ENCODE measurements at regions not wholly inside any gene's neighbourhood (a gene's known extent, or its start where the extent isn't known, plus 50 kb on each side); places are given as distances from the start of the nearest gene placed in this dataset.

DNA sequence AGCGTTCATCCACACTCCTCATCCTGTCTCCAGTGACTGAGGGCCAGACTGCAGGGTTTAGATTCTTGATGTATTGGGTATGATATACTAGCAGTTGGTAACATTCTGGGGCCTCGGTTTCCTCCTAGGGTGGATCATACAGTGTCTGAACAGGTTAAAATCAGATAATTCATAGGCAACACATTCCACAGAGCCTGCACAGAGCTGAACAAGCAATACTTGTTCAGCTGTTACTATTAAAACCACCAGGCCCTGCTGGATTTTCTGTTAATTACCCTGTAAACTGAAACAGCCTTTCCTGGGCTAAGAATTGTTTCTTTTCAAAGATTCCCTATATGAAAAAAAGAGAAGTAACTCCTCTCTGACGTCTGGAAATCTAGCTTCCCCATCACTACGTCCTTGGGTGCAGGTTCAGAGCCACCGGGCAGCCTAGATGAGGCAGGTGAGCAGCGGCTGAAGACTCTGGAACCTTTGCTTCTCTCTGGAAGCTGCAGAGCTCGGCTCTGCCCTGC lies 1313.5 kb upstream of the WWC1 start:
- DNase-seq (no peak), ATAC-seq (no peak)
- no peak for TF ChIP-seq CTCF (IDR thresholded peaks at IDR 0.05)
- H3K9me3 ChIP-seq: no peaks in the 10 kb centered on the region
- no peak overlapping the region for H3K27ac ChIP-seq
- H3K4me1 ChIP-seq: no peaks in the 10 kb centered on the region
- H3K27me3 ChIP-seq: peaks cover 12% of the 10 kb centered on the region
- H3K4me3 ChIP-seq: peak overlapping the region; percentile 36
- intact Hi-C loops (cut with DNase I): no loop called here
- no peaks in the 10 kb centered on the region for H3K36me3 ChIP-seq

DNA sequence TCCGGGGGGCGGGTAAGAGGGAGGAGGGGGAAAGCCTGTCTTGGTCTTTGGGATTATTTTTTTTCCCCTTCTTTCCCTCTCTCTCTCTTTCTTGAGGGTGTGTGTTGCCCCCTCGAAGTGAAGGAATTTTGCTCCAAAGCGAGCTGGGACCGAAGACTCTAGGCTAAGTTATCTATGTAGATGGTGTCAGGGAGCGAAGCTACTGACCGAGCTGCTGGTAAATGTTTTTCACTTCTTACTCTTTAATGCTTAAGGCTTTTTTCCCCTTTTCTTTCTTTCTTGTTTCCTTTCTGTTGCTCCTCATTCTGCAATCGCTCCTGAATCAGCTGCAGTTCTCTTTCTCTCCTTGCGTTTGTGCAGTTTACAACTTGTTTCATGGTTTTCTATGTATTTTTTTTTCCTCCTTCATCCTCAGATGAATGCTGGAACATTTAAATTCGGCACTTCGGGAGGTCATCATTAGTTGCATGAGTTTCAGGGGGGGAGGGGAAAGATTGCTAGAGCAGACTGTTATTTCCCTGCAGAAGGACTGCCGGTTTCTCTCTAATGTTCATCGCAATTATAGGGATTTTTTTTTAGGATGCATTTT lies 1312.0 kb upstream of the WWC1 start:
- Histone ChIP-seq H3K27me3 (peaks cover 12% of the 10 kb centered on the region), H3K9me3 (no peaks in the 10 kb centered on the region), H3K4me1 (no peaks in the 10 kb centered on the region), H3K27ac (no peak overlapping the region), H3K4me3 (peak overlapping the region; percentile 36), H3K36me3 (no peaks in the 10 kb centered on the region)
- TF ChIP-seq CTCF (IDR thresholded peaks at IDR 0.05): no peak
- DNase-seq: no peak
- intact Hi-C loops (cut with DNase I): no loop called here
- no peak for ATAC-seq

DNA sequence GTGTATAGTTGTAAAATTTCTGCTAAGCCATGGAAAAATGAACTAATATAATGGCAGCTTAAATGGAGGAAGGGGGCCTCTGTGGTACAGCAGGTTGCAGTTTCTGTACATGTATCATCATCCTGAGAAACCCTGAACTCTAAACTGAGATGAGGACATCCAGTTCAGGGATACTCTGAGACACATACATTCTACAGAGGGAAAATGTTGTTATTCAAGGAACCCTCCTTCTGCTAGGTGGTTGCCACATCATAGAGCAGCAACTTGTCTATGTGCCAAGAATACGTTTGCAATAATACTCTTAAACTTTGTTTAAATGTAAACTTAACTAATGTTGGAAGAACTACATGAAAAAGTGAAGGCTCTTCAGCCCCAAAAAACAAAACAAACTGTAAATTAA lies 1310.8 kb upstream of the WWC1 start:
- H3K4me1 ChIP-seq: no peaks in the 10 kb centered on the region
- no peak for DNase-seq
- no peak overlapping the region for H3K4me3 ChIP-seq
- H3K36me3 ChIP-seq: no peaks in the 10 kb centered on the region
- H3K27ac ChIP-seq: no peak overlapping the region
- no peak for TF ChIP-seq CTCF (IDR thresholded peaks at IDR 0.05)
- ATAC-seq: no peak
- H3K9me3 ChIP-seq: no peaks in the 10 kb centered on the region
- intact Hi-C loops (cut with DNase I): no loop called here
- H3K27me3 ChIP-seq: peaks cover 12% of the 10 kb centered on the region

GRCh38 chr5:166982226-166982625 lies 1309.2 kb upstream of the WWC1 start:
- no peak for DNase-seq
- no peak for TF ChIP-seq CTCF (IDR thresholded peaks at IDR 0.05)
- ATAC-seq: no peak
- H3K9me3 ChIP-seq: no peaks in the 10 kb centered on the region
- no peak overlapping the region for H3K4me3 ChIP-seq
- H3K27me3 ChIP-seq: peaks cover 12% of the 10 kb centered on the region
- no peaks in the 10 kb centered on the region for H3K4me1 ChIP-seq
- H3K27ac ChIP-seq: no peak overlapping the region
- no peaks in the 10 kb centered on the region for H3K36me3 ChIP-seq
- intact Hi-C loops (cut with DNase I): no loop called here

- Histone ChIP-seq H3K27ac (no peak overlapping the region), H3K9me3 (no peaks in the 10 kb centered on the region), H3K4me1 (no peaks in the 10 kb centered on the region), H3K36me3 (no peaks in the 10 kb centered on the region), H3K4me3 (no peak overlapping the region), H3K27me3 (no peaks in the 10 kb centered on the region)
- DNase-seq (no peak), ATAC-seq (no peak)
- intact Hi-C loops (cut with DNase I): no loop called here
- no peak for TF ChIP-seq CTCF (IDR thresholded peaks at IDR 0.05)
Measured at GRCh38 chr5:166991601-166992000, 1299.8 kb upstream of the WWC1 start.

DNA sequence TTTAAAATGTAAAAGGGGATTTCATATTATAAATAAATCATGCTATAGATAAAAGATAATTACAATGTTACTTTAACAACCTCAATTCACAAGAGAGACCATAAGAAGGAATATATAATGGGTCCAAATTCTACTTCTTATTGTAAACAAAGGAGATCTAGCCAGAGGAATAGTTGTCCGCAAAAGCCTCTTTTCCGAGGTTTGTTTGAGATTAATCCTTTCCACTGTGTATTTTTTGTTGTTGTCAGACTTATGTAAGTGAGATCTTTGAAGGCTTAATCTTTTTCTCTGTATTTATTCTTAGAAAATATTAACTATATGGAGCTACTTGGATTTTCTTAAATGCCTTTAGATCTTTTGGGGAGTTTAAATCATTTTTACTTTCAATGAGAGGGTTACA lies 1299.3 kb upstream of the WWC1 start:
- TF ChIP-seq CTCF (IDR thresholded peaks at IDR 0.05): no peak
- Histone ChIP-seq H3K4me3 (no peak overlapping the region), H3K27ac (no peak overlapping the region), H3K36me3 (no peaks in the 10 kb centered on the region), H3K4me1 (no peaks in the 10 kb centered on the region), H3K27me3 (no peaks in the 10 kb centered on the region), H3K9me3 (no peaks in the 10 kb centered on the region)
- no peak for ATAC-seq
- no peak for DNase-seq
- intact Hi-C loops (cut with DNase I): no loop called here

Data from upper lobe of right lung (tissue), 1 donor.